ENCODE measurements at regions not wholly inside any gene's neighbourhood (a gene's known extent, or its start where the extent isn't known, plus 50 kb on each side); places are given as distances from the start of the nearest gene placed in this dataset.

DNA sequence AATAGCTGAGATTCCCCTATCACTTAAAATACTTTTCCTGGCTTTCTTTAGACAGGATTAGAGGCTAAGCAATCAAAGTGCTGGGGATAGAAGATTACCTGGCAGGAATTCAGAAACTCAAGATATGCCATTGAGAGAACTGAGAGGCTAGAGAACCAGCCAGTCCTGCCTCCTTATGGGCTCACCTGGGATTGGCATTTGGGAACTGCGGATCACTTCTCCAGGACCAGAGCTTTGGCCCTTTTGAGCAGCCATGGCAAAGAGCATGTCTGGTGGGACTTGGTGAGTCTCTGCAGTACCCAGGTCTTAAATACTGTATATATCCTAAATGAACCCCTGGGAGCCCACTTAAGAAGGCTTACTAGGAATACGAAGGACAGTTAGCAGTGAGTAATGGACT is 399.1 kb downstream of the BTBD3 start:
- no peak for TF ChIP-seq POLR2AphosphoS5 (IDR thresholded peaks at IDR 0.05)
- TF ChIP-seq, protein P1, sequence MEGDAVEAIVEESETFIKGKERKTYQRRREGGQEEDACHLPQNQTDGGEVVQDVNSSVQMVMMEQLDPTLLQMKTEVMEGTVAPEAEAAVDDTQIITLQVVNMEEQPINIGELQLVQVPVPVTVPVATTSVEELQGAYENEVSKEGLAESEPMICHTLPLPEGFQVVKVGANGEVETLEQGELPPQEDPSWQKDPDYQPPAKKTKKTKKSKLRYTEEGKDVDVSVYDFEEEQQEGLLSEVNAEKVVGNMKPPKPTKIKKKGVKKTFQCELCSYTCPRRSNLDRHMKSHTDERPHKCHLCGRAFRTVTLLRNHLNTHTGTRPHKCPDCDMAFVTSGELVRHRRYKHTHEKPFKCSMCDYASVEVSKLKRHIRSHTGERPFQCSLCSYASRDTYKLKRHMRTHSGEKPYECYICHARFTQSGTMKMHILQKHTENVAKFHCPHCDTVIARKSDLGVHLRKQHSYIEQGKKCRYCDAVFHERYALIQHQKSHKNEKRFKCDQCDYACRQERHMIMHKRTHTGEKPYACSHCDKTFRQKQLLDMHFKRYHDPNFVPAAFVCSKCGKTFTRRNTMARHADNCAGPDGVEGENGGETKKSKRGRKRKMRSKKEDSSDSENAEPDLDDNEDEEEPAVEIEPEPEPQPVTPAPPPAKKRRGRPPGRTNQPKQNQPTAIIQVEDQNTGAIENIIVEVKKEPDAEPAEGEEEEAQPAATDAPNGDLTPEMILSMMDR (IDR thresholded peaks at IDR 0.05), result no peak
- TF ChIP-seq POLR2A (IDR thresholded peaks at IDR 0.05), result no peak
- intact Hi-C loops (cut with DNase I), result no loop called here
- Histone ChIP-seq H3K27me3 (replicated peaks; ENCODE audit: insufficient read depth) (no peaks in the 10 kb centered on the region), H3K4me1 (replicated peaks) (no peaks in the 10 kb centered on the region), H3K9me3 (no peaks in the 10 kb centered on the region), H3K27ac (no peak overlapping the region), H3K4me3 (no peak overlapping the region), H3K36me3 (no peaks in the 10 kb centered on the region)
- 100% methylated on average over 2 of the region's 2 CpGs for WGBS
- no peak for DNase-seq (ENCODE audit: low spot score)

DNA sequence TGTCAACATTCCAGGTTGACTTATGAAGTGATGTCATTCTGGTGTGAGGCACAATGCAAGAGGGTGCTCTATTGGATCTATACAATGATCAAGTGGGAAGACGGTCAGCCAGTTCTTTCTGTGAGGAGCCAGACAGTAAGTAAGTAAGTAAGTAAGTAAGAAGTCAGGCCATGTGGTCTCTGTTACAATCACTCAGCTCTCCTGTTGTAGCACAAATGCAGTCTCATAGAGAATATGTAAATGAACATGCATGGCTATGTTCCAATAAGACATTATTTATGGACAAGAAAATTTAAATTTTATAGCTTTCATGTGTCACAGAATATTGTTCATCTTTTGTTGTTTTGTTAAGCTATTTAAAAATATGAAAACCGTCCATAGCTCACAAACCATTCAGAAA is 399.7 kb downstream of the BTBD3 start:
- TF ChIP-seq, protein P1 (IDR thresholded peaks at IDR 0.05), result no peak
- Histone ChIP-seq H3K9me3 (no peaks in the 10 kb centered on the region), H3K4me3 (no peak overlapping the region), H3K36me3 (no peaks in the 10 kb centered on the region), H3K4me1 (replicated peaks) (no peaks in the 10 kb centered on the region), H3K27ac (no peak overlapping the region), H3K27me3 (replicated peaks; ENCODE audit: insufficient read depth) (no peaks in the 10 kb centered on the region)
- intact Hi-C loops (cut with DNase I), result no loop called here
- DNase-seq (ENCODE audit: low spot score), result no peak
- WGBS, result 91% methylated on average over 2 of the region's 2 CpGs

DNA sequence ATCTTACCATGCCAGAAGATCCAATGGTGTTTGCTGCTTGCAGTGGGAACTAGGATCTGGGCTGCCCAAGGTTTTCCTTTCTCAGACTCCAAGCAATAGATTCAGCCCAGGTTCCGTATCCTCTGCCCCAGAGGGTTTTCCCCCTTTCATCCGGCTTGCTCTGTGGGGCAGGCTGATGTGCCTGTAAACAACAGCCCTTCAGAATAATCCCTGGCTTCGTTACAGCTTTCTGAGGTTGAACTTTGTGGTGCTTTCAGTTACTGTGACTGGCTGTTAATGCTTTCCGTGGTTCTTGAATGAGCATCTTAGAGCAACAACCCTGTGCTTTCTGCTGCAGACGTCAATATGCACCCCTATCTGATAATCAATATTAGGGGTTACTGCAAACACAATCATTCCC is 400.4 kb downstream of the BTBD3 start:
- DNase-seq (ENCODE audit: low spot score), result no peak
- intact Hi-C loops (cut with DNase I), result no loop called here
- TF ChIP-seq POLR2A (IDR thresholded peaks at IDR 0.05), result no peak
- no peak for TF ChIP-seq POLR2AphosphoS5 (IDR thresholded peaks at IDR 0.05)
- TF ChIP-seq, protein P1 (IDR thresholded peaks at IDR 0.05), result no peak
- H3K9me3 ChIP-seq, result no peaks in the 10 kb centered on the region
- no peaks in the 10 kb centered on the region for H3K4me1 ChIP-seq (replicated peaks)
- WGBS, result 60% methylated on average over 5 of the region's 5 CpGs
- no peaks in the 10 kb centered on the region for H3K36me3 ChIP-seq
- H3K27ac ChIP-seq, result no peak overlapping the region
- no peaks in the 10 kb centered on the region for H3K27me3 ChIP-seq (replicated peaks; ENCODE audit: insufficient read depth)
- no peak overlapping the region for H3K4me3 ChIP-seq

DNA sequence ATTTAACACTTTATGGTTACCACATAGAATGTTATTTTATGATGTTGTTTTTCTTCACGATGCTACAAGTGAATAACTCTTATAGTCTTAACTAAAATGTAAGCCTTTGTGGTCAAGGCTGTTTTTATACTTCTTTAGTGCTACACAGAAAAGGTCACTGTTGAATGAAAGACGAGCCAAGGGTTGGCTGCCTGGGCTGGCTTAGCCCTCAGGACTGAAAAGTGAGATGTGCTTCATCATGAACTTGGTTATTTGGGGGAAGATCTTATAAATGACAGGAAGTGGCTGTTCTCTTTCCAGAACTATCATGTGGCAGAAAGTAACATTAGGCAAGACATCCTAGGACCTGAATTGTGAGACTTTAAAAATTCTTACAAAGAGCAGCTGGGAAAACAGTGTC is 404.0 kb downstream of the BTBD3 start:
- 42% methylated on average over 2 of the region's 2 CpGs for WGBS
- TF ChIP-seq POLR2AphosphoS5 (IDR thresholded peaks at IDR 0.05) (no peak), POLR2A (IDR thresholded peaks at IDR 0.05) (no peak)
- TF ChIP-seq, protein P1 (IDR thresholded peaks at IDR 0.05), result no peak
- no peaks in the 10 kb centered on the region for H3K36me3 ChIP-seq
- no peaks in the 10 kb centered on the region for H3K27me3 ChIP-seq (replicated peaks; ENCODE audit: insufficient read depth)
- no peaks in the 10 kb centered on the region for H3K9me3 ChIP-seq
- no peaks in the 10 kb centered on the region for H3K4me1 ChIP-seq (replicated peaks)
- no peak overlapping the region for H3K27ac ChIP-seq
- DNase-seq (ENCODE audit: low spot score), result no peak
- H3K4me3 ChIP-seq, result no peak overlapping the region
- intact Hi-C loops (cut with DNase I), result no loop called here

DNA sequence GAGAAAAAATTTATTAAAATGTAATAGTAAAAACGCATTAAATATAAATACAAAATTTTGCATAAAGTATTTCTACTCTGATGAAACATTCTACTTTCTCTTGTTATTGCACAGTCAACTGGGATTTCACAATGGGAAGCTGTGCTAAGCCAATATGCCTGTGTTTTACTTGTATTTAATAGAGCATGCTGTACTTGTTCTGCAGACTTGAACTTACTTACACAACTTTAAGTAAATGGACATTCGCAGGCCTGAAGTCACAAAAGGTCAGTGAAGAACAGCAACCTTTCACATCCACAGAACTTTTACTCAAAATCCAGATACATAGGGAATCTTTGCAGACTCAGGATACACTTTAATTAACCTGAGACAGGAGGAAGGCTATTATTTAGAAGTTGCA is 409.5 kb downstream of the BTBD3 start:
- H3K9me3 ChIP-seq, result no peaks in the 10 kb centered on the region
- intact Hi-C loops (cut with DNase I), result no loop called here
- WGBS, result 87% methylated on average over 2 of the region's 2 CpGs
- no peaks in the 10 kb centered on the region for H3K36me3 ChIP-seq
- H3K4me1 ChIP-seq (replicated peaks), result no peaks in the 10 kb centered on the region
- TF ChIP-seq, protein P1 (IDR thresholded peaks at IDR 0.05), result no peak
- TF ChIP-seq POLR2AphosphoS5 (IDR thresholded peaks at IDR 0.05), result peak; percentile 9
- H3K4me3 ChIP-seq, result no peak overlapping the region
- no peak overlapping the region for H3K27ac ChIP-seq
- no peak for DNase-seq (ENCODE audit: low spot score)
- no peaks in the 10 kb centered on the region for H3K27me3 ChIP-seq (replicated peaks; ENCODE audit: insufficient read depth)
